Uterus (tissue), 2 donors: ENCODE measurements at regions not wholly inside any gene's neighbourhood (a gene's known extent, or its start where the extent isn't known, plus 50 kb on each side); places are given as distances from the start of the nearest gene placed in this dataset.

Experiments used
- CTCF ChIP-seq, 4 experiments: fragments of 200-600 bp in 2 of 4; fragments of 450-650 bp in 2 of 4; sonication (generic) in 2 of 4; IDR thresholded peaks; one replicate each; pipeline ENCODE4 v1.5.1; 2016 to 2019; ENCODE audit warnings: antibody characterized with exemption in 4 of 4, mild to moderate bottlenecking in 2 of 4, moderate library complexity in 1 of 4
- POLR2A ChIP-seq, 2 donors: fragments of 450-650 bp; IDR thresholded peaks; one replicate each; pipeline ENCODE4 v1.6.1; 2016; ENCODE audit warnings: antibody characterized with exemption in 2 of 2, mild to moderate bottlenecking in 1 of 2, moderate library complexity in 1 of 2

DNA sequence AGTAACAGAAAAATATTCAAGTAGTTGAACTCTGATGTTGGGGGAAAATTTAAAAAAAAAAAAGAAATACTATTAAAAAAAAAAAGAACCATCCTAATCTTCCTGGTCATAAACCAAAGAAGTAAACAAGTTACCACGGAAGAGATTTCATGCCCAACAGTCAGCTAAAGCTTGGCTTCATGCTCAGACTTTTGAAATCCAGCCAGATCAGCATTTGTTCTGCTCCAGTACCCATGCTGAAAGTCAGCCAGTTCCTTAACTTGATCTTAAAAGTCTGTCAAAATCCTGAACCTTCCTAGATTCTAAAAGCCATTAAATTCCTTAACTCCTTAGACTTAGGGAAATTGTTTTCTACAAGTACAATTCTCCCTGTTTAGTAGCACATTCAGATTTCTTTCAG lies 908.7 kb upstream of the CDH9 start:
- no peak for TF ChIP-seq CTCF (IDR thresholded peaks at IDR 0.05)
- TF ChIP-seq POLR2A (IDR thresholded peaks at IDR 0.05): no peak
